ENCODE measurements at regions not wholly inside any gene's neighbourhood (a gene's known extent, or its start where the extent isn't known, plus 50 kb on each side); places are given as distances from the start of the nearest gene placed in this dataset.

- Histone ChIP-seq H3K4me2 (ENCODE audit: low read depth, low read length, poor library complexity, severe bottlenecking) (no peak overlapping the region), H3F3A (ENCODE audit: insufficient read depth) (no peaks in the 10 kb centered on the region), H4K20me1 (ENCODE audit: low read depth, low read length) (no peaks in the 10 kb centered on the region), H3K9ac (ENCODE audit: low read length) (no peak overlapping the region), H3K79me2 (ENCODE audit: insufficient read depth, low read length) (no peaks in the 10 kb centered on the region), H3K9me3 (ENCODE audit: insufficient read depth, low read length) (no peaks in the 10 kb centered on the region), H2AFZ (ENCODE audit: low read depth, low read length, severe bottlenecking) (no peak overlapping the region), H3K9me2 (replicated peaks; ENCODE audit: insufficient read depth, low read length) (no peaks in the 10 kb centered on the region), H3K36me3 (ENCODE audit: low read length) (no peaks in the 10 kb centered on the region), H3K27me3 (ENCODE audit: low read length) (no peaks in the 10 kb centered on the region), H3K4me3 (ENCODE audit: insufficient read depth, low read length, poor library complexity, severe bottlenecking) (no peak overlapping the region), H3K27ac (ENCODE audit: low read depth, low read length) (no peak overlapping the region)
- TF ChIP-seq EZH2phosphoT487 (conservative IDR thresholded peaks at IDR 0.05; ENCODE audit: low read length) (no peak), CTCF (IDR thresholded peaks at IDR 0.05; ENCODE audit: insufficient read depth, low read length, poor library complexity, severe bottlenecking) (peak; percentile 13)
Measured at GRCh38 chr6:12482386-12483375, 192.5 kb downstream of the EDN1 start.

GRCh38 chr6:12483712-12484111 lies 193.6 kb downstream of the EDN1 start:
- Histone ChIP-seq H3K4me2 (ENCODE audit: low read depth, low read length, poor library complexity, severe bottlenecking) (peak overlapping the region; percentile 20), H2AFZ (ENCODE audit: low read depth, low read length, severe bottlenecking) (no peak overlapping the region), H3K36me3 (ENCODE audit: low read length) (no peaks in the 10 kb centered on the region), H3K9me3 (ENCODE audit: insufficient read depth, low read length) (no peaks in the 10 kb centered on the region), H3F3A (ENCODE audit: insufficient read depth) (no peaks in the 10 kb centered on the region), H3K79me2 (ENCODE audit: insufficient read depth, low read length) (no peaks in the 10 kb centered on the region), H4K20me1 (ENCODE audit: low read depth, low read length) (no peaks in the 10 kb centered on the region), H3K4me3 (ENCODE audit: insufficient read depth, low read length, poor library complexity, severe bottlenecking) (no peak overlapping the region), H3K9me2 (replicated peaks; ENCODE audit: insufficient read depth, low read length) (no peaks in the 10 kb centered on the region), H3K27me3 (ENCODE audit: low read length) (no peaks in the 10 kb centered on the region), H3K27ac (ENCODE audit: low read depth, low read length) (no peak overlapping the region), H3K9ac (ENCODE audit: low read length) (no peak overlapping the region)
- TF ChIP-seq CTCF (IDR thresholded peaks at IDR 0.05; ENCODE audit: insufficient read depth, low read length, poor library complexity, severe bottlenecking) (no peak), EZH2phosphoT487 (conservative IDR thresholded peaks at IDR 0.05; ENCODE audit: low read length) (no peak)

GRCh38 chr6:12484519-12484918 lies 194.4 kb downstream of the EDN1 start:
- Histone ChIP-seq H3K36me3 (ENCODE audit: low read length) (no peaks in the 10 kb centered on the region), H3K4me2 (ENCODE audit: low read depth, low read length, poor library complexity, severe bottlenecking) (no peak overlapping the region), H3K9me3 (ENCODE audit: insufficient read depth, low read length) (no peaks in the 10 kb centered on the region), H3F3A (ENCODE audit: insufficient read depth) (no peaks in the 10 kb centered on the region), H3K27me3 (ENCODE audit: low read length) (no peaks in the 10 kb centered on the region), H3K9ac (ENCODE audit: low read length) (no peak overlapping the region), H3K27ac (ENCODE audit: low read depth, low read length) (no peak overlapping the region), H3K79me2 (ENCODE audit: insufficient read depth, low read length) (no peaks in the 10 kb centered on the region), H4K20me1 (ENCODE audit: low read depth, low read length) (no peaks in the 10 kb centered on the region), H3K9me2 (replicated peaks; ENCODE audit: insufficient read depth, low read length) (no peaks in the 10 kb centered on the region), H2AFZ (ENCODE audit: low read depth, low read length, severe bottlenecking) (no peak overlapping the region), H3K4me3 (ENCODE audit: insufficient read depth, low read length, poor library complexity, severe bottlenecking) (no peak overlapping the region)
- no peak for TF ChIP-seq EZH2phosphoT487 (conservative IDR thresholded peaks at IDR 0.05; ENCODE audit: low read length)
- TF ChIP-seq CTCF (IDR thresholded peaks at IDR 0.05; ENCODE audit: insufficient read depth, low read length, poor library complexity, severe bottlenecking): no peak
